B cell (primary cell): ENCODE measurements at regions not wholly inside any gene's neighbourhood (a gene's known extent, or its start where the extent isn't known, plus 50 kb on each side); places are given as distances from the start of the nearest gene placed in this dataset.

Source experiments
- CTCF ChIP-seq: fragments of 200-600 bp; IDR thresholded peaks from one replicate; pipeline ENCODE4 v1.8.0; 2022; ENCODE audit warnings: antibody characterized with exemption, mild to moderate bottlenecking
- EZH2 ChIP-seq: IDR thresholded peaks from 2 replicates; pipeline ENCODE4 v1.6.1; 2012; ENCODE audit warnings: borderline replicate concordance, low read depth, mild to moderate bottlenecking, moderate library complexity, low read length; ENCODE audit not compliant: insufficient read depth, poor library complexity, severe bottlenecking

- TF ChIP-seq CTCF, result no peak
- TF ChIP-seq EZH2, result no peak
These were observed 335.2 kb downstream of the IRS1 start for GRCh38 chr2:226464380-226464779.
